GM12874 (cell line): ENCODE measurements at regions not wholly inside any gene's neighbourhood (a gene's known extent, or its start where the extent isn't known, plus 50 kb on each side); places are given as distances from the start of the nearest gene placed in this dataset.

ENCODE experiments used
- CTCF ChIP-seq: IDR thresholded peaks from 2 replicates; pipeline ENCODE4 v1.5.1; 2011; ENCODE audit warnings: low read depth, mild to moderate bottlenecking, control low read depth, low read length, moderate library complexity; ENCODE audit not compliant: insufficient read depth

DNA sequence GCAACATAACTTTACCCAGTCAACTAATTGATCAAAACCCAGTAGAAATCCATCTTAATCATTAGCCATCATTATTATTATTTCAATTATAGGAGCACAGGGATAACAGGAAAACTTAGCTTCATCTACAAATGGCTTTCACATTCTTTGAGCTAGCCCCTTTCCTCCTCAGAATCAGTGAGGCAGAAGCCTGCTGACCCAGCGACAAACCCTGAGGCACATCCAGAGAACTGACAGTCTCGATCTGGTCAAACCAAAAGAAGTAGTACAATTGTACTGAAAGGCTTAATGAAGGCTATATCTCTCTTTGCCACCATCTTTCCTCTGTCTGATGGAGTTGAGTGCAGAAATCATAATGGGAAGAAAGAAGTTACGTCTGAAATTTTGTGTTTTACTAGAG lies 109.8 kb upstream of the ARID2 start:
- no peak for TF ChIP-seq CTCF

- TF ChIP-seq CTCF = no peak
Observed at GRCh38 chr12:45621703-45622102, 107.8 kb upstream of the ARID2 start.

- no peak for TF ChIP-seq CTCF
Observed at GRCh38 chr12:45622210-45622937, 107.1 kb upstream of the ARID2 start.

- TF ChIP-seq CTCF = no peak
Observed at GRCh38 chr12:45623221-45623620, 106.3 kb upstream of the ARID2 start.

- TF ChIP-seq CTCF = no peak
Observed at GRCh38 chr12:45623940-45624339, 105.6 kb upstream of the ARID2 start.

GRCh38 chr12:45626965-45627364 lies 102.5 kb upstream of the ARID2 start:
- TF ChIP-seq CTCF = no peak

- no peak for TF ChIP-seq CTCF
Observed at GRCh38 chr12:45627407-45628069, 102.0 kb upstream of the ARID2 start.
